ENCODE measurements at regions not wholly inside any gene's neighbourhood (a gene's known extent, or its start where the extent isn't known, plus 50 kb on each side); places are given as distances from the start of the nearest gene placed in this dataset.
"Not testable (repeated sequence)": the region's sequence is repeated elsewhere in the genome, so short reads cannot be mapped to it uniquely, and the experiment has no call there.

DNA sequence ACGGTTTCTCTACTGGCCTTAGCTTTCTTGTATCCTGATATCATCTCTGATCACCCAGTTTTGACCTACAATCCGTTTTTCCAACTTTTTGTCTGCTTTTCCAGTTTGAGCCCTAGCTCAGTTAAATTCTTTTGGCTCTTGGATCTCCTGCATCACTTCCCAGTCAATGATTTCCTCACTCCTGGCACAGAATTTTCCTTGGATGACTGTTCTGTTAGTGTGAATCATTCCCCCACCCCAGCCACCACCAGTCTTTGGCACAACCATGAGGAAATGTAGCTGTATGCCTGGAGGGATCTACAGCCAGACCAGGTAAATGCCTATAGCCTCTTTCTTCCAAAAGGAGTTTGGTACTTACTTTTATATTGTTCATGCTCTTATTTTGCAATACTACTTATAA is 187.2 kb upstream of the PTGFR start:
- DNase-seq (ENCODE audit: low read depth): peak; percentile 98
- H3K4me3 ChIP-seq (ENCODE audit: control insufficient read depth, low read depth, low read length): no peak overlapping the region
- TF ChIP-seq, protein P1, sequence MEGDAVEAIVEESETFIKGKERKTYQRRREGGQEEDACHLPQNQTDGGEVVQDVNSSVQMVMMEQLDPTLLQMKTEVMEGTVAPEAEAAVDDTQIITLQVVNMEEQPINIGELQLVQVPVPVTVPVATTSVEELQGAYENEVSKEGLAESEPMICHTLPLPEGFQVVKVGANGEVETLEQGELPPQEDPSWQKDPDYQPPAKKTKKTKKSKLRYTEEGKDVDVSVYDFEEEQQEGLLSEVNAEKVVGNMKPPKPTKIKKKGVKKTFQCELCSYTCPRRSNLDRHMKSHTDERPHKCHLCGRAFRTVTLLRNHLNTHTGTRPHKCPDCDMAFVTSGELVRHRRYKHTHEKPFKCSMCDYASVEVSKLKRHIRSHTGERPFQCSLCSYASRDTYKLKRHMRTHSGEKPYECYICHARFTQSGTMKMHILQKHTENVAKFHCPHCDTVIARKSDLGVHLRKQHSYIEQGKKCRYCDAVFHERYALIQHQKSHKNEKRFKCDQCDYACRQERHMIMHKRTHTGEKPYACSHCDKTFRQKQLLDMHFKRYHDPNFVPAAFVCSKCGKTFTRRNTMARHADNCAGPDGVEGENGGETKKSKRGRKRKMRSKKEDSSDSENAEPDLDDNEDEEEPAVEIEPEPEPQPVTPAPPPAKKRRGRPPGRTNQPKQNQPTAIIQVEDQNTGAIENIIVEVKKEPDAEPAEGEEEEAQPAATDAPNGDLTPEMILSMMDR (conservative IDR thresholded peaks at IDR 0.05; ENCODE audit: control insufficient read depth, insufficient read depth, low read depth, low read length): no peak

DNA sequence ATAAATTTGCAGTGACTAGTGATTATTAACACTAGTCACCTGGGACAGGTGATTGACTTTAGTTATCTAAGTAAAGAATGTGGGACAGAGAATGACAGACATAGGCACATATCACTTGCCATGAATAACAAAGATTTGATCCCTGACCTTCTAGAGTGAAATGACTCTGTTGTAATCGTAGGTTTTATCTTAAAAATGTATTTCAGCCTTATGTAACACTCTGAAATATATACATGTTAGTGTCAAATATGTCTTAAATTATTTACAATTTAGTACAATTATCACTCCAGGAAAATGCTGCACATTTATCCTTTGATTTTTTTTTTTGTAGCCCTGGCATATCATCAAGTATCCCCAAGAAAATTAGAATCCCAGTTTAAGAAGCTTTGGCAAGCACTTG is 186.4 kb upstream of the PTGFR start:
- H3K4me3 ChIP-seq (ENCODE audit: control insufficient read depth, low read depth, low read length): no peak overlapping the region
- TF ChIP-seq, protein P1 (conservative IDR thresholded peaks at IDR 0.05; ENCODE audit: control insufficient read depth, insufficient read depth, low read depth, low read length): no peak
- DNase-seq (ENCODE audit: low read depth): no peak

DNA sequence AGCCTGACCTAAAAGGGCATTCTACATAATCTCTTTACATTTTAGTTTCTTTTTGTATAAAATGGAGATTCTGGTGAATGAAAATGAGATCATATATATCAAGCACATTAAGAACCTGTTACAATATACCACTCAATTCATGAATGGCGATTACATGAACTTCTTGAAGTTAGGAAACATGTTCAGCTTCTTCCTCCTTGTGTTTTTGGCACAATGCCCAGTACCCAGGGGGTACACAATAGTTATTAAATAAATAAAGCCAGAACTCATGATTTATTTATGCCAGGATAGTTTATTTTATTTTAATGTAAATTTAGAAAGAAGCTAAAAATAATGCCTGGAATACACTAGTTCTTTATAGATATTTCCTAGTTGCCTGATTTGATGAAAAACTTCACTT is 186.0 kb upstream of the PTGFR start:
- DNase-seq (ENCODE audit: low read depth): no peak
- TF ChIP-seq, protein P1 (conservative IDR thresholded peaks at IDR 0.05; ENCODE audit: control insufficient read depth, insufficient read depth, low read depth, low read length): no peak
- H3K4me3 ChIP-seq (ENCODE audit: control insufficient read depth, low read depth, low read length): no peak overlapping the region

DNA sequence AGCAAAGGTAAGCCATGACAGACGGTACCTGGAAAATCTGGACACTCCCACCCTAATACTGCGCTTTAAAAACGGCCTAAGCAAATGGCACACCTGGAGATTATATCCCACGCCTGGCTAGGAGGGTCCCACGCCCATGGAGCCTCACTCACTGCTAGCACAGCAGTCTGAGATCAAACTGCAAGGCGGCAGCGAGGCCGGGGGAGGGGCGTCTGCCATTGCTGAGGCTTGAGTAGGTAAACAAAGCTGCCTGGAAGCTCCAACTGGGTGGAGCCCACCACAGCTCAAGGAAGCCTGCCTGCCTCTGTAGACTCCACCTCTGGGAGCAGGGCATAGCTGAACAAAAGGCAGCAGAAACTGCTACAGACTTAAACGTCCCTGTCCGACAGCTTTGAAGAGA is 180.5 kb upstream of the PTGFR start:
- not testable (repeated sequence) for H3K4me3 ChIP-seq (ENCODE audit: control insufficient read depth, low read depth, low read length)

DNA sequence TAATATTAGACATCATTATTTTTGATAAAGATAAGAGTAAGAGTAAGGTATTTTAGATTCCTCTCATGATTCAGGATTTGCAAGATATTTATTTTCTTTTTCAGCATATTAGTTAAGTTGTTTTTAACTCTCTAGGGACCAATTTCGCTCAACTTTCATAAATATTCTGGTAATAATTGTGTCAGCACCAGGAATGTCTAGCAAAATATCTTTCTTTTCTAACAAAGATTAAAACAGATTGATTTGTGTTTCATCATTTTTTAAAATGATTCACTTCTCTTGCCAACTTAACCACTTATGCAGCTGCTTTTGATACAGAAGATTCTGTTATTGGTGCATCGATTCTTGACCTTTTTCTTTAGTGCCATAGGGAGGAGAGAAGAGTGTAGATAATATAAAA is 172.8 kb upstream of the PTGFR start:
- peak; percentile 46 for DNase-seq (ENCODE audit: low read depth)
- no peak overlapping the region for H3K4me3 ChIP-seq (ENCODE audit: control insufficient read depth, low read depth, low read length)
- TF ChIP-seq, protein P1 (conservative IDR thresholded peaks at IDR 0.05; ENCODE audit: control insufficient read depth, insufficient read depth, low read depth, low read length): no peak

More for the DNA sequence above, 180.5 kb upstream of the PTGFR start:
- DNase-seq (ENCODE audit: low read depth): not testable (repeated sequence)

DNA sequence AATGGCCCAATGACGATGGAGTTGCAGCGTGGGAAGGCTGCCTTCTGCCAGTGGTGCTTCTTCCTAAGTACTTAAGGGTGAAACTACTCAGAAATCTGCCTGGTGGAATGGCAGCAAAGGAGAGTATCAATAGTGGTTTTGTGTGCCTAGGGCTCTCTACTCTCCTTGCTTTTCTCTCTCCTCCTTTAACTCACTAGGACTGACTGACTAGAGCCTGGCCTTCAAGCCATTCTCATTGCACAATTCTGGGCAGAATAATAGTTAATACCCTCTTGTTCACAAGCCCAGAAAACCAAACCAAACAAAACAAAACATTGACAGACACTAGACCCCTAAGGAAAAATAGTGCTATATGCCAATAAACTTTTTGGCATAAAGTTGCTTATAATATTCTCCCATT is 171.2 kb upstream of the PTGFR start:
- H3K4me3 ChIP-seq (ENCODE audit: control insufficient read depth, low read depth, low read length): no peak overlapping the region
- DNase-seq (ENCODE audit: low read depth): no peak
- TF ChIP-seq, protein P1 (conservative IDR thresholded peaks at IDR 0.05; ENCODE audit: control insufficient read depth, insufficient read depth, low read depth, low read length): no peak

DNA sequence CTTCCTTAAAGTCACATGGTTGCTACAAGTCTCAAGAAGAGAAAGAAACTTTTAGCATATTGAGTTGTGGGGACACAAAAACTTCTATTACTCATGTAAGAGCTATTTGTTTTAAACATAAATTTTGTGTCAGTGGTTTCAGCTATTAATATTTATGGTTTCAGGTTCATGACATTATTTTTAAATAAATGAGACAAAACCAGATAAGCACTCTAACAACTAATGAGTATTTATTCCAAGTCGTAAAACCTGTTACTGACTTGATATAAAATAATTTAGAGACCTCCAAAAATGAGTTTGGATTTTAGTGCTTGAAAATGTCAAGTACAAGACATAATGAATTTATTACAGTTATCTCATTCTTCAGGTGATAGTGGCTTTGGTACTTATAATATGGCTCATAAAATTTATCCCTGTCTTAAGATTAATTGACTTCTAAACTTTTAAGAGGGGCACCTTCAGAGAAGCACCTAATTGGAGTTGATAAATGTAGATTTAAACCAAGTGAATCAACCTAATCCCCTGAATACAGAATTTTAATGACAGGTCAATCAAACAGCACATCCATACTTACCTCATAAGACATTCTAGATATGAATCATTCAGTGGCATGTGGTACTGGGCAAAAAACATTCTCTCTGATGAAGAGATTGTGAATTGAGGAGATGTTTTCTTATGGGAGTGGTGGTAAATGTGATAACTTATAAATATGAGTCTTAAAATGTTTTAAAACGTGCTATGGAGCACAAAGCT is 167.7 kb upstream of the PTGFR start:
- H3K4me3 ChIP-seq (ENCODE audit: control insufficient read depth, low read depth, low read length): no peak overlapping the region
- DNase-seq (ENCODE audit: low read depth): no peak
- TF ChIP-seq, protein P1 (conservative IDR thresholded peaks at IDR 0.05; ENCODE audit: control insufficient read depth, insufficient read depth, low read depth, low read length): no peak
